GM10248 (cell line): ENCODE measurements at regions not wholly inside any gene's neighbourhood (a gene's known extent, or its start where the extent isn't known, plus 50 kb on each side); places are given as distances from the start of the nearest gene placed in this dataset.

Experiments
- CTCF ChIA-PET: fragments of 300-600 bp; sonication (Branson Sonifier 250); formaldehyde crosslinking; extraction: SDS; loops from one replicate; lab custom pipeline; 2021; ENCODE audit warnings: antibody characterized with exemption; lab: Yijun Ruan, JAX
- POLR2A ChIA-PET: fragments of 350-650 bp; sonication (Branson Sonifier 250); formaldehyde crosslinking; extraction: SDS; loops from one replicate; lab custom pipeline; 2020; ENCODE audit warnings: antibody characterized with exemption; lab: Yijun Ruan, JAX
- DNase-seq: peaks from one replicate; pipeline ENCODE4 v3.0.0; 2012; ENCODE audit errors: extremely low spot score
- TF ChIP-seq, protein P1 (sequence below): IDR thresholded peaks from 2 replicates; pipeline ENCODE4 v1.5.1; 2012; ENCODE audit warnings: mild to moderate bottlenecking, low read depth; ENCODE audit errors: extremely low read depth, missing control alignments, control extremely low read depth

DNA sequence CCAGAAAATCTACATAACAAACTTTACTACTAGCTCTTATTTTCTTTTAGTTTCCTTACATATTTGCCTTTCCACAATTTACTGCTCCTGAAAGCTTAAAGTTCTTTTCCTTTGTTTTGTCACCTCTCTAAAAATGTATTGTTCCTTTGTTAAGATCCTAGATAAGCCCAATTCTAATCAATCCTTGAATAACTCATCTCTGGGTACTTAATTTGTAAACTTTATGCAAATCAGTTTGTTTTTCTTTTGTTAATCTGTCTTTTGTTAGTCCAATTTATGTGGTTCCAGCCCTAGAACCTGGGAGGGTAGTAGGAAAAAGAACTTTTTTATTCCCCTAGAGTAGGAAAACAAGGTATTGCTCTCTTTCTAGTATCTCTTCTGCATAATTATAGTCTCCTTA is 444.7 kb downstream of the PCDH10 start:
- ChIA-PET POLR2A (no interaction called here), CTCF (interaction anchor here (1.6 kb wide), 1 partner anchor 33 kb away, joined by 3 read pairs; no protein-coding TSS in a partner anchor)

GRCh38 chr4:133592591-133592990 is 443.5 kb downstream of the PCDH10 start:
- TF ChIP-seq, protein P1, sequence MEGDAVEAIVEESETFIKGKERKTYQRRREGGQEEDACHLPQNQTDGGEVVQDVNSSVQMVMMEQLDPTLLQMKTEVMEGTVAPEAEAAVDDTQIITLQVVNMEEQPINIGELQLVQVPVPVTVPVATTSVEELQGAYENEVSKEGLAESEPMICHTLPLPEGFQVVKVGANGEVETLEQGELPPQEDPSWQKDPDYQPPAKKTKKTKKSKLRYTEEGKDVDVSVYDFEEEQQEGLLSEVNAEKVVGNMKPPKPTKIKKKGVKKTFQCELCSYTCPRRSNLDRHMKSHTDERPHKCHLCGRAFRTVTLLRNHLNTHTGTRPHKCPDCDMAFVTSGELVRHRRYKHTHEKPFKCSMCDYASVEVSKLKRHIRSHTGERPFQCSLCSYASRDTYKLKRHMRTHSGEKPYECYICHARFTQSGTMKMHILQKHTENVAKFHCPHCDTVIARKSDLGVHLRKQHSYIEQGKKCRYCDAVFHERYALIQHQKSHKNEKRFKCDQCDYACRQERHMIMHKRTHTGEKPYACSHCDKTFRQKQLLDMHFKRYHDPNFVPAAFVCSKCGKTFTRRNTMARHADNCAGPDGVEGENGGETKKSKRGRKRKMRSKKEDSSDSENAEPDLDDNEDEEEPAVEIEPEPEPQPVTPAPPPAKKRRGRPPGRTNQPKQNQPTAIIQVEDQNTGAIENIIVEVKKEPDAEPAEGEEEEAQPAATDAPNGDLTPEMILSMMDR: no peak
- ChIA-PET CTCF (no interaction called here), POLR2A (no interaction called here)
- DNase-seq: no peak

More for the DNA sequence above, 444.7 kb downstream of the PCDH10 start:
- no peak for DNase-seq
- TF ChIP-seq, protein P1: no peak

GRCh38 chr4:133592106-133592505 is 443.0 kb downstream of the PCDH10 start:
- DNase-seq: no peak
- ChIA-PET POLR2A (no interaction called here), CTCF (no interaction called here)
- TF ChIP-seq, protein P1: no peak

DNA sequence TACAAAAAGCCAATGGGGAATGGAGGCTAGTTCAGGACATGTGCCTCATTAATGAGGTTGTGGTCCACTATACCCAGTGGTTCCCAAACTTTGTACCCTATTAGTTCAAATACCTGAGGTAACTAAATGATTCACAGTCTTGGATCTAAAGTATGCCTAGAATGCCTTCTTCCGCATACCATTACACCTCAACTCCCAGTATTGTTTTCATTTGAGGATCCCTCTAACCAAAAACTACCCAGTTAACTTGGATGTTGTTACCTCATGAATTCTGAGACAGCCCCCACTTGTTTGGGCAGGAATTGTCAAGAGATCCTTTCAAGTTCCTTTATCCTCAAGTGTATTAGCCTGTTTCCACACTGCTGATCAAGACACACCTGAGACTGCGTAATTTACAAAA is 439.2 kb downstream of the PCDH10 start:
- CTCF ChIA-PET: no interaction called here
- TF ChIP-seq, protein P1: no peak
- POLR2A ChIA-PET: no interaction called here
- no peak for DNase-seq

DNA sequence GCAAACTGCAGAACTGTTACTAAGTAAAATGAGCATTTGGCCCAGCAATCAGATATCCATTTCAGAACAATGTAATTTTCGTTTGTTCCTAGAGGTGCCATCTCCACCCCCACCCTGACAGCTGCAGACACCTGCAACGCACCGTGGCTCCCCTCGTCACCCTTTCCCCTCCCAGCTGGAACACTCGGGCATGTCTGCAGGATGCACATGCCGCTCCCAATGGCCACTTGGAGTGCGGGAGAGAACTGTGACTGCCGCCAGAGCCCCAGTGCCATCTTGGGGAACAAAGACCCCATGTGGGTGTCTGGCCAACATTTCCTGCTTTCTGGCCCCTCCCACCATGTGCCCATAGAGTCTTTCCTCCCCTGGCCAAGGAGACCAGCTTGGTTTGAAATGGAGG is 436.2 kb downstream of the PCDH10 start:
- TF ChIP-seq, protein P1: no peak
- no peak for DNase-seq
- CTCF ChIA-PET: interaction anchor here (0.7 kb wide), 1 partner anchor 10 kb away, joined by 3 read pairs; no protein-coding TSS in a partner anchor
- POLR2A ChIA-PET: no interaction called here

DNA sequence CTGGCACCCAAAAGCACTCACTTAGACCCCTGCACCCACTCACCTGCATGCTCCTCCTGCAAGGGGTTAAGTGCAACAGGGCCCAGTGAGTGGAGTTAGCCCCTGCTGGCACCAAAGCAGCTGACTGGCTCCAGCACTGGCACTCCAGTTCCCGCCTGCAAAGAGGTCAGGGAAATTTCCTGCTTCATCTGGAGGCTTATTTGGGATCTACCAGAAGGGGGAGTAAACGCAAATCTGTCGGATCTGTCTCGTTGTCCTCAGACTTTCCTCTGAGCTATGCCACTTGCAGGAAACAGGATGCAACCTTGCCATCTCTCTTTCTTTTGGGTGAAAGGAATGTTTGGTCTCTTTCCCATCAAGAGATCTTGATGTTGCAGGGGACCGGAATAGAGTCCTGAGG is 435.6 kb downstream of the PCDH10 start:
- CTCF ChIA-PET: interaction anchor here (0.7 kb wide), 1 partner anchor 11 kb away, joined by 3 read pairs; no protein-coding TSS in a partner anchor
- TF ChIP-seq, protein P1: no peak
- no peak for DNase-seq
- POLR2A ChIA-PET: no interaction called here
